GM12875 (cell line): ENCODE measurements at regions not wholly inside any gene's neighbourhood (a gene's known extent, or its start where the extent isn't known, plus 50 kb on each side); places are given as distances from the start of the nearest gene placed in this dataset.

Experiments used
- H3K4me3 ChIP-seq: one replicate; pipeline ENCODE4 v1.5.1; 2011; ENCODE audit warnings: low read depth, low read length, control low read depth
- TF ChIP-seq, protein P1 (sequence below): IDR thresholded peaks from 2 replicates; pipeline ENCODE4 v1.5.1; 2011; ENCODE audit warnings: low read depth, mild to moderate bottlenecking, control low read depth, inconsistent platforms, low read length, moderate library complexity, borderline replicate concordance; ENCODE audit not compliant: insufficient read depth

DNA sequence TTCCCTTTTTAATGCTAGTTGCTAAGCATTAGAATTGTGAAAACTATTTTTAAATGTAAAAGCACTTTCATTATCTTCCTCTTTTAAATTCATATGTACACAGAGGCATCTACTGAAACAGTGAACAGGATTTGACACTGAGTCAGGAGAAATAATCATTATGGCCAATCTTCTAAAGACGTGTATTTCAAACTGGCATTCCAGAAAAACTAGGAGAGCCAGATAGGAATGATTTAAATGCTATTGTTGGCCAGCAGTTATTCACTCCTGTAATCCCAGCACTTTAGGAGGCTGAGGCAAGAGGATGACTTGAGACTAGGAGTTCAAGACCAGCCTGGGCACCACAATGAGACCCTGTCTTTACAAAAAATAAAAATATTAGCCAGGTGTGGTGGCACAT, 67.6 kb upstream of the RAP2B start:
- no peak overlapping the region for H3K4me3 ChIP-seq
- TF ChIP-seq, protein P1, sequence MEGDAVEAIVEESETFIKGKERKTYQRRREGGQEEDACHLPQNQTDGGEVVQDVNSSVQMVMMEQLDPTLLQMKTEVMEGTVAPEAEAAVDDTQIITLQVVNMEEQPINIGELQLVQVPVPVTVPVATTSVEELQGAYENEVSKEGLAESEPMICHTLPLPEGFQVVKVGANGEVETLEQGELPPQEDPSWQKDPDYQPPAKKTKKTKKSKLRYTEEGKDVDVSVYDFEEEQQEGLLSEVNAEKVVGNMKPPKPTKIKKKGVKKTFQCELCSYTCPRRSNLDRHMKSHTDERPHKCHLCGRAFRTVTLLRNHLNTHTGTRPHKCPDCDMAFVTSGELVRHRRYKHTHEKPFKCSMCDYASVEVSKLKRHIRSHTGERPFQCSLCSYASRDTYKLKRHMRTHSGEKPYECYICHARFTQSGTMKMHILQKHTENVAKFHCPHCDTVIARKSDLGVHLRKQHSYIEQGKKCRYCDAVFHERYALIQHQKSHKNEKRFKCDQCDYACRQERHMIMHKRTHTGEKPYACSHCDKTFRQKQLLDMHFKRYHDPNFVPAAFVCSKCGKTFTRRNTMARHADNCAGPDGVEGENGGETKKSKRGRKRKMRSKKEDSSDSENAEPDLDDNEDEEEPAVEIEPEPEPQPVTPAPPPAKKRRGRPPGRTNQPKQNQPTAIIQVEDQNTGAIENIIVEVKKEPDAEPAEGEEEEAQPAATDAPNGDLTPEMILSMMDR: no peak

DNA sequence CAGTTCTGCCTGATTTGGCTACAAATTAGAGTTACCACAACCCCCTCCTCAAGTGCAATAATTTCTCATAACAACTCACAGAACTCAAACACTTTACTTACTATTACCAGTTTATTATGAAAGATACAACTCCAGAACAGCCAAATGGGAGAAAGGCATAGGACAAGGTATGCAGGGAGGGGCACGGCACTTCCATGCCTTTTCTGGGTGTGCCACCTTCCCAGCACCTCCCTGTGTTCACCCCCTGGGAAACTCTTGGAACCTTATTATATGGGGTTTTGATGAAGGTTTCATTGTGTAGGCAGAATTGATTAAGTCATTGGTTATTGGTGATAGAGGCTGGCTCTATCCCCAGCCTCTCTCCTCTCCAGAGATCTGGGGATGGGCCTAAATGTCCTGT, 66.6 kb upstream of the RAP2B start:
- TF ChIP-seq, protein P1: no peak
- H3K4me3 ChIP-seq: no peak overlapping the region

DNA sequence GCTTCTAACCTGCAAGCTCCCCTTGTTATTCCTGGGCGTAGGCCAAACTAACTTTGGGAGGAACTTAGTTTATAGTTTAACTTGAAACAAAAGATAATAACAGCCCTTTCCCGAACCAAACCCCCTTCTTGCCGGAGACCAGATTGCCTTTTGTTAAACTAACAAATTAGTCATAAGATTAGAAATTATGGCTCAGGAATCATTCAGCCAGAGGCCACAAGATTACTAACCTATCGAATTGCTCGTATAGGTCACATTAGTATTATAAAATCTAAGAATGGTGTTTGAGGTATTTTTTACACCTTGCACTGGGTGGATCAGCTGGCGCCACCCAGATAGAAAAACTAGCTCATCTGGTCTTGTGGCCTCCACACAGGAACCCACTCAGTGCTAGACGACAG, 65.3 kb upstream of the RAP2B start:
- TF ChIP-seq, protein P1: no peak
- no peak overlapping the region for H3K4me3 ChIP-seq

DNA sequence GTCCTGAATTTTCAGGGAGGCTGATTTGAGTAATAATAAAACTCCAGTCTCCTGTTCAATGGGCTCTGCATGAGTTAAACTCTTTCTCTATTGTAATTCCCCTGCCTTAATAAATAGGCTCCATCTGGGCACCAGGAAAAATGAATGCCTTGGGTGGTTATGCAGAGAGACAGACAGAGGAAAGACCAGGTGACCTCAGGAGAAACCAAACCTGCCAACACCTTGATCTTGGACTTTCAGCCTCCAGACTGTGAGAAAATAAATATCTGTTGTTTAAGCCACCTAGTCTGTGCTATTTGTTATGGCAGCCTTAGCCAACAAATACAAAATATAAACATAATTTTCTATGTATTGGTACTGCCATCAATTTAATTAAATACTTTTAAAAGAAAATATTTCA, 64.8 kb upstream of the RAP2B start:
- TF ChIP-seq, protein P1: no peak
- no peak overlapping the region for H3K4me3 ChIP-seq

DNA sequence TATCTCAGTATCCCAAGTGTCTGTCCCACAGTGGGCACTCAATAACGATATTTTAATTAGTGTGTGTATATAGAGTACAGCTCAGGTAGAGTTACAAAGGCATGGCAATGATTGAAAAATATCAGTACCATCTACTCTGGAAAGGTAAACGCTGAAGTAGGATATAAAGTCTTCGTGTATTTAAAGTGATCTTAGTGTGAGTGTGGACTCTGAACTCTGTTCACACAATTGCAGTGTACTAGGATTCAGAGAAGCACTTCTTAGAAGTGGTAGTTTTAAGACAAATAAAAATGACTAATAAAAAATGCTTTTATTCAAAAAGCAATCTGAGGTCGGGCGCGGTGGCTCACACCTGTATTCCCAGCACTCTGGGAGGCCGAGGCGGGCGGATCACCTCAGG, 62.9 kb upstream of the RAP2B start:
- no peak overlapping the region for H3K4me3 ChIP-seq
- TF ChIP-seq, protein P1: no peak

DNA sequence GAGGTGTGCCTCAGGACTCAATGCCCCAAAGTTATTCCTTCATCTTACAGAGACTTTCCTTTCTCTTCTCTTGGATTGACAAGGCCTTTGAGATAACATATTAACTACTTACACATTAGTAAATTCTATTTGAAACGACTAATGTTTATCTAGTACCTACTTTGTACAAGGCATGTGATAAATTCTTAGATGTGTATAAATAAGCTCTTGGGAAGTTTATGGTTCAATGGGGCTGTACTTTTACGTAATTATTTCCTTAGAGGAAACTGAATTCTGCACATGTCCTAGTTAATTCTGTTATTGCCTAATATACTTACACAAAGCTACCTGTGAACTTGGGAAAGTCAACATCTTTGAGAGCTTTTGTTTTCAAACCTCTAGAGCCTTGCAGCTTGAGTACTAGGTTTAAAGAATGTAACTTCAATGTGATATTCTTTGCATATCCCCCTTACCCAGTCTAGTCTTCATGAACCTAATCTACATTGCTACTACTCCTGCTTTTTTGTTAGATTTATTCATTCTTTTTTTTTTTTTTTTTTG, 58.5 kb upstream of the RAP2B start:
- no peak overlapping the region for H3K4me3 ChIP-seq
- TF ChIP-seq, protein P1: no peak

DNA sequence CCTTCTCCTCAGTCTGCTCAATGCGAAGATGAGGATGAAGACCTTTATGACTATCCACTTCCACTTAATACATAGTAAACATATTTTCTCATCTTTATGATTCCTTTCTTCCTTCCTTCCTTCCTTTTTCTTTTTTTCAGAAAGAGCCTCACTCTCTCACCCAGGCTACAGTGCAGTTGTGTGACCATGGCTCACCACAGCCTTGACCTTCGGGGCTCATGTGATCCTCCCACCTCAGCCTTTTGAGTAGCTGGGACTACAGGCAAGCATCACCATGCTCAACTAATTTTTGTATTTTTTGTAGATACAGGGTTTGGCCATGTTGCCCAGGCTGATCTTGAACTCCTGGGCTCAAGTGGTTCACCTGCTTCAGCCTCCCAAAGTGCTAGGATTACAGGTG, 52.0 kb upstream of the RAP2B start:
- TF ChIP-seq, protein P1: no peak
- no peak overlapping the region for H3K4me3 ChIP-seq
